Renal cortex interstitium (tissue), 11 donors: ENCODE measurements at regions not wholly inside any gene's neighbourhood (a gene's known extent, or its start where the extent isn't known, plus 50 kb on each side); places are given as distances from the start of the nearest gene placed in this dataset.

Experiments
- DNase-seq, 11 donors: peaks; one replicate each; pipeline ENCODE4 v3.0.0-alpha.2; 2013; ENCODE audit warnings: low read depth in 9 of 11, low spot score in 4 of 11; ENCODE audit errors: extremely low read depth in 1 of 11

DNA sequence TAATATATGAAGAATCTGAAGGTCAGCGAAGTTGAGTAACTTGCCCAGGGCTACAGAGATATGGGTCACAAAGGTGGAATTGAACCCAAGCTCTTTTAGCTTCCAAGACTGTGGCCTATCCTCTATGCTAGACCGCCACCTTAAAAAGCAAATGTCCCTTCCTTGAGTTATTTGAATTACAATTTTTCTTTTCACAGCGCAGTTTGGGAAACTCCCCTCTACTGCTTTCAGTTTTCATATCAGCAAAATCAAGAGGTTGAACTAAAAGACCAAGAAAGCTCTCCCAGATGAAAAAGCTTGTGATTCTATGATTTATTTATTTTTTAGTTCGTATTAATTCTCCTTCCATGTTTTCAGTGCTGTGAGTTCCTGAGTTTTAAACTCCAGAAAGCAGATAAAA is 174.5 kb upstream of the C1QTNF7 start:
- DNase-seq = no peak

DNA sequence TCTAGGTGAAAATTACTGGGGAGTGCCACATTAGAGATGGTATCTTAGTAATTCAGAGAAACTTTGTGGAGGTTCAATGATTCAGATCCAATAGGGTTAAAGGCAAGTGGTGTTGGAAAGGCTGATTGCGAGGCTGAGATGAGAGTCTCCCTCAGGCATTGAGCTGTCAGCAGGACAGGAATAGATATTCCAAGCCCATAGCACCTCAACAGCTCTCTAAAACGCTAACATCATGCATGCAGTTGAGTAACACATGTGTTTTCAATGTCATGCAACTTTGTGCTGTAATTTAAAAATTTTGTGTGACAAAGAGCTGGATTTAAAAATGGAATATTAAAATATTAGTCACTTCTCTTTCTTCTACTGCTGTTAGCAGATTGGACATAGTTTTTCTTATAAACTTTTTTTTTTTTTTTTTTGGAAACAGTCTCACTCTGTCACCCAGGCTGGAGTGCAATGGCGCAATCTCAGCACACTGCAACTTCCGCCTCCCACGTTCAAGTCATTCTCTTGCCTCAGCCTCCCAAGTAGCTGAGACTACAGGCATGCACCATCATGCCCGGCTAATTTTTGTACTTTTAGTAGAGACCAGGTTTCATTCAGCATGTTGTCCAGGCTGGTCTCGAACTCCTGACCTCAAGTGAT is 173.5 kb upstream of the C1QTNF7 start:
- no peak for DNase-seq

GRCh38 chr4:15255537-15255936 is 172.3 kb upstream of the C1QTNF7 start:
- DNase-seq = no peak

- DNase-seq = no peak
These were observed 167.1 kb upstream of the C1QTNF7 start for GRCh38 chr4:15260758-15261157.

- DNase-seq = no peak
These were observed 165.4 kb upstream of the C1QTNF7 start for GRCh38 chr4:15262396-15262795.

GRCh38 chr4:15270201-15270600 is 157.6 kb upstream of the C1QTNF7 start:
- no peak for DNase-seq

- no peak for DNase-seq
These were observed 141.8 kb upstream of the C1QTNF7 start for GRCh38 chr4:15286041-15286440.

GRCh38 chr4:15291122-15291521 is 136.7 kb upstream of the C1QTNF7 start:
- DNase-seq = no peak

DNA sequence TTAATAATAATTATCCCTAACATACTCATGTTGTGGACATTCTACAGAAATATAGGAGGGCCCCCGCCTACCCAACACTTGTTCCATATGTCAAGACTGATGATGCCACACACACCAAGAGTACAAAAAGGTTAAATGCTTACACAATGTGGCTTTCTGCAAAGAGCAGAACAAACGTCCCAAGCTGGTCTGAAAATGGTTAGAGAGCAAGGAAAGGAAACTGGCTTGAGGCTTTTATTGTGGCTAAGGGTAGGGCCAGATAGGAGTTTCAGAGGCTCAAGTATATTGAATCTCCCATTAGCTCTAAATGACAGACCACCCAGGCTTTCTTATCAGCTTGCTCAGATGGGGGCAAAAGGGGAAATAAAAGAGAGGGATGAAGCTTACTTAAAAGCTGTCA is 134.1 kb upstream of the C1QTNF7 start:
- no peak for DNase-seq

DNA sequence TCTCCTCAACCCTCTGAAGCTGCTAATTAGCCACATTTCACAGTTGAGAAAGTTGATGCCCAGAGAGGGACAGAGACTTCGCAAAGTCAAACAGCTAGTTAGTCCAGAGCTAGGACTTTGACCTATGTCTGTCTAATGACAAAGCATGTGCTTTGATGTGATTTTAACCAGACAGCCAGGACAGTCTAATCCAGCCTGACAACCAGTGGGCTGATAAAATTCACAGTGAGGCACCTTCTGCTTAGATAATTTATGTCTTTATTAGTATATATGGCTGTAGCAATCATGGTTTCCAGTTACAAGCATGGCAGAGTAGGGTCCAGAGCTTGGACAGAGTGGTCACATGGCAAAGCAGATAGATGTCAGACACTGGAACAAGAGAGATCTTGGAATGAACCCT is 133.6 kb upstream of the C1QTNF7 start:
- no peak for DNase-seq

GRCh38 chr4:15294832-15295231 is 133.0 kb upstream of the C1QTNF7 start:
- no peak for DNase-seq

DNA sequence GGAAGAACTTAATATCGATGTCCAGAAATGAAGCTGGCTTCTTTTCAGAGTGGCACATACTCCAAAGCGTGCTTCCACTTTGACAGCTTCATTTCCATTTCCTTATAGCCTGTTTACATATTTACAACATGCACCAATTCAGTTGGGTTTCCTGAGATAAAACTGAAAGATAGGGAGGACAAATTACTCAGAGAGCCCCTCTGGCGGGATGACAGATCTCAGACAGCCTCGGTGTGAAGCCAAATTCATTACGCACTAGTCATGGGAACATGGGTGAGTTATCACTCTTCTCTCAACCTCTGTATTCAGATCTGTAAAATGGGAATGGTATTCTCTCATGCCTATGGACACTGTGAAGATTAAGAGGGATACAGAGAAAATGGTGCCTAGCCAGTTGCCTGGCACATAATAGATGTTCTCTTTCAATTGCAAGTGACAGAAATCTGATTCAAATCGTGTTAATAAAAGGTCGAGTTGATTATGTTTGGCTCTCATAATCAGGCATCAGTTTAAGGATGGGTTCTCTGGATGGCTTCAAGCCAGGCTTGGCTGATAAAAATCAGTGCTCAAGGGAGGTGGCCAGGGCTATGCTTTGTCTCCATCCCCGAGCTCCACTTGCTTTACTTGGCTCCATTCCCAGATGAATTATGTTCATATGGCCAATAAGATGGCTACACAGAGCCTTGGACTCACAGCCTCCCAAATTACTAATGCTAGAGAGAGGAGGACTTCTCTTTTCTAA is 132.2 kb upstream of the C1QTNF7 start:
- DNase-seq = no peak

- no peak for DNase-seq
These were observed 130.5 kb upstream of the C1QTNF7 start for GRCh38 chr4:15297344-15297743.

- no peak for DNase-seq
These were observed 128.2 kb upstream of the C1QTNF7 start for GRCh38 chr4:15299627-15300026.

- no peak for DNase-seq
These were observed 124.7 kb upstream of the C1QTNF7 start for GRCh38 chr4:15303052-15303641.

GRCh38 chr4:15314974-15315373 is 112.9 kb upstream of the C1QTNF7 start:
- DNase-seq = no peak

- no peak for DNase-seq
These were observed 110.6 kb upstream of the C1QTNF7 start for GRCh38 chr4:15317246-15317645.

DNA sequence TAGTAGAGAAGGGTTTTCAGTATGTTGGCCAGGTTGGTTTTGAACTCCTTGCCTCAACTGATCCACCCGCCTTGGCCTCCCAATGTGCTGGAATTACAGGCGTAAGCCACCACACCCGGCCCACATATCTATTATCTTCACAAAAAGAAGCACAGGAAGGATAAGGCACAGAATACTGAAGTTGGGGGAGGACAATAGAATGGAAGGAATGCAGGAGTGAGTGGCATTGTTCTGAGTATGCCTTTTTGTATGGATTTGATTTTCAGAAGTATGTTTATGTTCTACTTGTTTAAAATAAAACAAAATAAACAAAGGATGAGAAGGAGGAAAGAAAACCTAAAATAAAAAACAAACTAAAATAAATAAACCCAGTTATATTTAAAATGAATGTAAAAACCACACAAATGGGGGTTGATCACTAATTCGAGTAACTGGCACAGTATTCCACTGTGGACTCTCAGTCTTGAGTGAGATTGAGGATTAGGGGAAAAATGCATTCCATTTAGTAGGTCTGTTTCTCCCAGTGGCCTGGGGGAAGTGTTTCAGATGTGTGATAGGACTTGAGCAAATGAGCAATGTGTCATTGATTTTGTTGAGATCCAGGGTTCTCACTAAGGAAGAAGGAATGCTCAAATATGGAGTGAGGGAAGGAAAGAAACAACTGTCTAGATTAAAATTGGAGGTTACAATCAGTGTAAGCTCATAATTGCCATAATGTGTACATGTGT is 109.0 kb upstream of the C1QTNF7 start:
- no peak for DNase-seq

- DNase-seq = no peak
These were observed 107.6 kb upstream of the C1QTNF7 start for GRCh38 chr4:15320121-15320678.

DNA sequence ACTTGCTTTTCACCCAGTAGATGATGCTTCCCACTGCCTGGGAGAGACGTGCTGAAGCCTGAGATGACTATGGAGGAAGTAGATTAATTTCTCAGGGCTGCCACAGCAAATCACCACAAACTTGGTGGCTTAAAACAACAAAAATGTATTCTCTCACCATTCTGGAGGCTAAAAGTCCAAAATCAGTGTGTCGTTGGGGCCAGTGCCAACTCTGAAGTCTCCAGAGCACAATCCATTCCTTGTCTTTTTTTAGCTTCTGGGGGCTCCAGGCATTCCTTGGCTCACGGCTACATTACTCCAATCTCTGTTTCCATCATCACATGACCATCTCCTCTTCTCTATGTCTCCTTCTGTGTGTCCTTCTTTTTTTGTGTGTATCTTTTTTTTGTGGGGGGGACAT is 105.8 kb upstream of the C1QTNF7 start:
- no peak for DNase-seq
